GM18858 (cell line): ENCODE measurements at regions not wholly inside any gene's neighbourhood (a gene's known extent, or its start where the extent isn't known, plus 50 kb on each side); places are given as distances from the start of the nearest gene placed in this dataset.
A peak's percentile ranks its signal among the peaks of the same experiment; 100 is the strongest.
"Not testable (repeated sequence)": the region's sequence is repeated elsewhere in the genome, so short reads cannot be mapped to it uniquely, and the experiment has no call there.

Experiments
- ATAC-seq: cut with Tn5 transposase; IDR thresholded peaks from one replicate; pipeline ENCODE4 v1.9.1; 2021; ENCODE audit not compliant: unreplicated experiment

DNA sequence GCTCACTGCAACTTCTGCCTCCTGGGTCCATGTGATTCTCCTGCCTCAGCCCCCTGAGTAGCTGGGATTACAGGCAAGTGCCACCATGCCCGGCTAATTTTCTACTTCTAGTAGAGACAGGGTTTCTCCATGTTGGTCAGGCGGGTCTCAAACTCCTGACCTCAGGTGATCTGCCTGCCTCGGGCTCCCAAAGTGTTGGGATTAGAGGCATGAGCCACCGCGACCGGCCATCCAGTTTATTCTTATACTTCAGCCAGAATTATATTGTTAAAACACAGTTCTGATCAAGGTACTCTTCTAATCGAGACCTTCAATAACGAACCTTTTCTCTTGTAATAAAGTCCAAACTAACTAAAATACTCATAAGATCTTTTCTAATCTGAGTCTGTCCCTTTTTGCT, 119.6 kb upstream of the FAR2 start:
- ATAC-seq: not testable (repeated sequence)

DNA sequence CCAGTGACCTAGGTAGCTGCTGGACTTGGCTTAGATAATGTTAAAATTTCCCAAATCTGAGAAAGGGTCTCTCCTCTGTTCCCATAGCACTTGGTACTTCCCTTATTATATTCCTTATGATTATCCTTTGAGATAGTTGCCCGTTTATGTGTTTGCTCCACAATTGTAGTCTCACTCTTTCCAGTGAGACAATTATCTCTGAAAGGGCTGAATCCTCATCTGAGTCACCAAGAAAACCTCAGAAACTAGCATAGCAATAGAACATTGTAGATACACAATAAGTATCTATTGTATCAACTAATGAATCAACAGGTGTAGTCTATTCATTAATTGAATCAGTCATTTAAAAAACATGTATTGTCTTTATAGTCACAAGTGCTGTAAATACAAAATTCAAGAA, 119.1 kb upstream of the FAR2 start:
- no peak for ATAC-seq

DNA sequence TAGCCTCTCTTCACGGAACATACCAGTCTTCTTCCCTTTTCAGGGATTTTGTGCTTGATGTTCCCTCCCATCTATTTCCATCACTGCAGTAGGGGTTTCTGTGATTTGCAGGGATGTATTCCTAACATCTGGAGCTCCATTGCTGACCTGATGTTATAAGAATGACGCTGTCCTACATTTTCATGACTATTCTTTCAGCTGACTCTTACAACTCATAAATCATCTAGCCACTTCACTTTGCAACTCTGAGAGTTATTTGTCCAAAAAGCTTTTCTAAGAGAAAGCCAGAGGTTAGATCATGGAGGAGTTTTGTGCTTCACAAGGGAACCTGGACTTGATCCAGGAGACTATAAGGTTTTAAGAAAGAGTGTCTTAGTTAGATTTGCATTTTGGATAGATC, 116.6 kb upstream of the FAR2 start:
- no peak for ATAC-seq

DNA sequence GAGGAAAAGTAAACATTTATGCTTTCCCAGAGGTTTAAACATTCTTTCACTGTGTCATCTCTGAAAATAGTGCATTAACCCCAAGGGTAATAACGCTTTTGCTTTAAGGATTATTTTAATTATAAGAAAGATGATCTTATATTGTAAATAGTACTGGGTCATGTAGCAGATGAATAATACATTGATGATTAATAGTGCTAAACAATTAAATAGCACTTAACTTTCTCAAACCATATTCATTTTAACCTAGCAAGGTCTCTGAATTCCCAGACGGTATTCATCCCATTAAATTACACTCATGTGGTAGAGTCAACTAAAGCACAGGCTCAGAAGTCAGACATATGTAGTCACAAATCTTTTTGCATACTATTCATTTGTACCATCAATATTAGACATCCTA, 115.6 kb upstream of the FAR2 start:
- ATAC-seq: no peak

DNA sequence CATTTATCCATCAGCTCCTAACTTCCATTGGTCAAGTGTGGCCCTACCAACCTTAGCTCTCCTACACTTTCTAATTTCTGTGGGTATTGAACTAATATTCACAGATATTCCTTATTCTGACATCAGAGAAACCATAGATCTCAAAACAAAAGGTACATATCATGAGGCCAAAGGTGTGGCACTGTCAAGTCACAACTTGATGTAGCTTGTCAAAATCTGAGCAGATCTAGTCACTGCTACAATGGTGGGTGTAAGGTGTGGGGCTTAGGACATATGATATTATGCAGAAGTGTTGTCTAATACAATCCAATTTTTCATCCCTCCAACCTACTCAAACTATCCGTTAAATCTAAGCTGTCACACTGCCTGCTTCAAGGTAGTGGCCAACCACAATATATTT, 114.0 kb upstream of the FAR2 start:
- ATAC-seq: no peak

DNA sequence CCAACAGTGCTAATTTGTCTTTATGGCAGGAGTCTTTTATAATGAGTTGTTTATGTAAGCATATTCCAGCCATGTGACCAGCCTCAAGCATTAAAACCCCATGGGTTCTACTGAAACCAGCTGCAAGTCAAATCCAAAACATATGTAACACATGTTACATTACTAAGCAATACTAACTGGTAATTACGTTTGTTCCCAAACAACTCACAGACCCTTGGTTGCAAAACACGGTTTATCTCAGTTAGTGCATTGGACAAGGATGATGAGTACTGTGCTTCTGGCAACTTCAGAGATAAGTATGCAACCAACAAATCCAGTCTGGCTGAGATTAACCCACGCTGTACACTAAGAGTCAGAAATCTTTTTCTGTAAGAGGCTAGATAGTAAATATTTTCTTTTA, 110.1 kb upstream of the FAR2 start:
- ATAC-seq: no peak

DNA sequence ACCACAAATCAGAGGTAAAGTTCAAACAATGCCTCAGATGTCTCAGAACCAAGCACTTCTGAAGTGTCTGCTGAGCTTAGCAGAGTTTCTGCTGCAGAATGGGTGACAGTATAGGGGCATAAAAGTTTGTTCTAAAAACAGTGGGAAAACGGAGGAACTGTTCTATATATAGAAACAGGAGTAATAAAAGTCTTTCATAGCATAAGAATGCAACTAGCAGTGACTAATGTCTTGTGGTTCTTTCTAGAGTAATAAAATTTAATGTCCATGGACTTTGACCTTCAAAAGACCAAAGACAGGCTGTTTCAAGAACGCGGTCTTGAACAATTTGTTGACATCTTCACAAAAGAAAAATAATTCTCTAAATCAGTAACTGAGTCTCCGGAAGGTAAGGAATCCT, 107.5 kb upstream of the FAR2 start:
- ATAC-seq: no peak

DNA sequence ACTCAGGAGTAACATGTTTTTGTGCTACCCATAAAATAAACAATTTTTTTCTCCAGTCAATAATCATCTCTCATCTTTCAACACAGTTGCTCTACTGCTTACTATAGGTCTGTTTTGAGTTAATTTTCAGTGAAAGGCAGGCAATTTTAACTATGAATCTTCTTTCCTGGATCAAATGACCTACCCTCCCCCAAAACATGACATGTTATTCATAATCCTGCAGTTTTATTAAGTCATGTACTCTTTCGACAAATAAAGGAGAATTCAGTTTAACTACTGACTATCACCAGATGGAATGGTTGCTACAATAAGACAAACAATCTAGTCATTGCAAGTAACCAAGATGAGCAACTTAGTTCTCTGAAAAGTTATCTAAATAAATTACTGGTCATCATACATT, 106.0 kb upstream of the FAR2 start:
- no peak for ATAC-seq

DNA sequence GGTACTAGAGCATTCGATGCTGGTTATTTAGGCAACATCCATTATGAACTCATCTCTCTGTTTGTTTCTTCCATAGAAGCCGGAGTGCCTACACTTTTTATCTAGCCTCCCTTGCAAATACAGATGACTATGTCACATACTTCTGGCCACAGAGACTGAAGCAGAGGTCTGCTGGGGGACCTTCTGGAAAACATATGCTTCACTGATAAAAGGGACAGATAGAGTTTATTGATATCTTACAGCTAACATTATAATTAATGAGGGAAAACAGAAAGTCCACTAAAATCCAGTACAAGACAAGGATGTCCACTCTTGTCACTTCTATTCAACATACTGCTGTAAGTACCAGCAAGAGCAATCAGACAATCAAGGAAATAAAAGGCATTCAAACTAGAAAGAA, 104.3 kb upstream of the FAR2 start:
- ATAC-seq: no peak

DNA sequence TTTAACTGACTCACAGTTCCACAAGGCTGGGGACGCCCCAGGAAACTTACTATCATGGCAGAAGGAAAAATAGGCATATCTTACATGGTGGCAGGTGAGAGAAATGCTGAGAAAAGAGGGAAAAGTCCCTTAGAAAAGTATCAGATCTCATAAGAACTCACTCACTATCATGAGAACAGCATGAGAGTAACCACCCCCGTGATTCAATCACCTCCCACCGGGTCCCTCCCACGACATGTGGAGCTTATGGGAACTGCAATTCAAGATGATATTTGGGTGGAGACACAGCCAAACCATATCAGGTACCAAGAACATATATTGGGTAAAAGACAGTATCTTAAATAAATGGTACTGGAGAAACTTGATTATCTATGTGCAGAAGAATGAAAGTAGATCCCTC, 100.3 kb upstream of the FAR2 start:
- no peak for ATAC-seq

DNA sequence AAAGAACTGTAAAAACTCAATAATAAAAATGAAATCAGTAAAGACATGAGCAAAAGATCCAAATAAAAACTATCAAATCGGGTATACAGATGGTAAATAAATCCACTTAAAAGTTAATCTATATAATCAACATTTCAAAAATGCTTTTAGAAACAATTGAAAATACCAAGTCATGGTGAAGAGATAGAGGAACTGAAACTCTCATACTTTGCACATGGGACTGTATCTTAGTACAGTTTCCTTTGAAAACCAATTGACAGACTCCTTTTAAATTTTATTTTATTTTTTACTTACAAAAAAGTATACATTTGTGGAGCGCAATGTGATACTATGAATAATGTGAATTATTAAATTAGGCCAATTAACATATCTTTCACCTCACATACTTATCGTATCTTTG, 98.6 kb upstream of the FAR2 start:
- ATAC-seq: peak; percentile 75

DNA sequence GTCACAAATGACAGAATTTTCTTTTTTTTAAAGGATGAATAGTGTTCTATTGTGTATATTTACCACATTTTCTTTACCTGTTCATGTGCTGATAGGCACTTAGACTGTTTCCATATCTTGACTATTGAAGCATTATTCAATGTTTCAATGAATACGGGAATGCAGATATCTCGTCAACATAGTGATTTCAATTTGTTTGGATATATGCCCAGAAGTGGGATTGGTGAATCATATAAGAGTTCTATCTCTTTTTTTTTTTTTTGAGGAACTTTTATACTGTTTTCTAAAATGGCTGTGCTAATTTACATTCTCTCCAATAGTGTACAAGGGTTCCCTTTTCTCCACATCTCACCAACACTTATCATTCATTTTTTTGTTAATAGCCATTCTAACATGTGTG, 97.9 kb upstream of the FAR2 start:
- no peak for ATAC-seq

DNA sequence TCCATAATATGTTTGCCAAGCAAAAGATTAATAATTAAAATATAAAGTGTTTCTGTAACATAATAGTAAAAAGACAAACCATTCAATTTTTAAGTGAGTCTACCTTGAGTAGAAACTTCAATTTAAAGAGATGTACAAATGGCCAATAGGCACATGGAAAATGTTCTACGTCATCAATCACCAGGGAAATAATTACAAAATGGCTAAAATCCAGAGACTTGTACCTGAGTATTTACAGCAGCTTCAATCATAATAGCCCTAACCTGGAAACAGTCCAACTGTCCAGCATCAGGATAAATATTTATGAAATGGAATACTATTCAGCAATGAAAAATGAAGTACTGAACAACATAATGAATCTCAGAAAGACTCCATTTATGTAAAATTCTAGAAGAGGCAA, 95.5 kb upstream of the FAR2 start:
- ATAC-seq: no peak

DNA sequence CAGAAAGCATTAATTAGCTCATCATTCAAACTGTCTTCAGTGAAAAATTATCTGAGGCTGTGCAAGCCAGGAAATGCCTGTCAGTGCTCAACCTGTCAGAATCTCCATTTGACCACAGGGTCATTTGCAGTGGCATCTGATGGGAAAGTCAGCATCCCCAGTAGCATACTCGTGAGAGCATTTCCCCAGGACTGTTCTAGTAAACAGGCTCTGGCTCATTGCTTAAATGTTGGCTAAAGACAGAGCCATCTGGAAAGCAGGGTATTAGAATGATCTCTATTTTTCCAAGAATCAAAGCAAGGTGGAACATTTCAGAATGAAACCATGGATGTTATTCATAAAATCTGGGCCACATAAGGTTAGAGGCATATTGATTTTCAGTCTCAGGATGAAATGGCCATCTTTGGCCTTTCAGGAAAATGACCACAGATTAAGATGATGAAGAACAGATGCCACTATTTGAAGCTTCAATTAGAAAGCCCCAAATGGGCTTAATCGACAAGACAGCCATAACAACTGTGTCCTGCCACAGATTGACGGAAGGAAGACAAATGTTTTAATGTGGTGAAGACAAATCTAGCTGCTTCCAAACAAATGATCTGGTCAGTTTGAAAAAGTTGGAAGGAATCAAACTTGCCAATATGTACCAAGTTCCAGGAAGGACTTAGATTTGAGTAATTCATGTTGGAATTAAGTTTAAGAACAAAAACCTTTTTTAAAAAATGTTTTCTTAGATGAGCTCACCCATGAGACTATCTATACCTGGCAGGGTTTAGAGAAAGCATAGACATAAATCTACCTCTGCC, 94.0 kb upstream of the FAR2 start:
- ATAC-seq: no peak

DNA sequence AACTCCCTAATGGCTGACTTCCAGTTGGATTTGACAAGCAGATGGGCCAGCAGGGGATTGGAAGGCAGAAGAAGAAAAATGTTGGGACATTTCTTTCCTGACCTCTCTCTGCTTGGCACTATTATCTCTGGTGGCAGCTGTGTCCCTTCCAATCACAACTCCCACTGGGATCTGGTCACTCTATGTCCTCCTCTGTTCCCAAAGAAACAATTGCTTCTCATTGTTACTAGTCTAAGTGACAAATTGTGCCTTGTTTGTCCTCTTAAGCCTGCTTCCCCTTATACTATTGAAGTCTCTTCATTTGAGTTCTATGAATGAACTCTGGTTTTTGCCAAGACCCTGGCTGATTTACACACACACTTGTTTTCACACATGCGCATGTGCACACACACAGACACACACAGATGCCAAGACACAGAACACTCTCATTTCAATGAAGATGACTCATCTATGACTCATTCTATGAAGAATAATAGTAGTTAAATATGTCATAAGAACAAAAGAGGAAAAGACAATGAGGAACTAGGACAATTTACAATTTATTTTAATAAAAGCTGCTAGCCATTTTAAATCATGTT, 83.0 kb upstream of the FAR2 start:
- peak; percentile 93 for ATAC-seq

DNA sequence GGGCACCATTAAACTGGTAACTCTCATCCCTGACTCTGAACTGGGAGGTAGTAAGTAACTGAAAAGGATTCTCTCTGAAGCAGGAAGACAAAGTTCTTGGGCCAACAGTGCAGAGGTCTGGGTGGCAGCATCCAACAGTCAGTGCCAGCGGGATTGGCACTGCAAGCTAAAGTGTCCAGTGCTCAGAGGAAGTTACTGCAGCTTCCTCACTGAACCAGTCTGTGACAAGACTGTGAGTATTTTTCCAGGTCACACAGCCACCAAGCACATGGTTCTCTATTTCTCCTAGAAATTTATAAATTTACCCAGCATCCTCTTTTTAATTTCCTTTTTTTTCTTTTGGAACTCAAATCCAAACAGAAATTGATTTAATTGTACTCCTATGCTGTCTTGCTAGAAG, 81.6 kb upstream of the FAR2 start:
- ATAC-seq: no peak

DNA sequence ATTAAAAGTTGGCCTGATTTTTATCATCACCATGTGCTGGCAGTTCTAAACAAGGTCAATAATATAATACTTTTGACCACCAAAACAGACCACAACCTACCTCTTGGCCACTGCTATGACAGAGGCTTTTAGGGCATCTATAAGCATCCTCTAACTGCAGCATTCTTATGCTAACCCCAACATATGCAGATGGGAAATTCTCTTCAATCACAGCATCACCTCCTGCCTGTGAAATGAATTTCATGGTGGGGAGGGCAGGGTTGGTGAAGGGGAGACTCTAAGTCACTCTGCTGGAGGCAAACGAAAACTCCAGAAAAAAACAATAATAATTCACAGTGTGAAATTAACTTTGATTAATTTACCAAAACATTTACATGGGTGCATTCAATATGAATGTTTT, 78.8 kb upstream of the FAR2 start:
- no peak for ATAC-seq

DNA sequence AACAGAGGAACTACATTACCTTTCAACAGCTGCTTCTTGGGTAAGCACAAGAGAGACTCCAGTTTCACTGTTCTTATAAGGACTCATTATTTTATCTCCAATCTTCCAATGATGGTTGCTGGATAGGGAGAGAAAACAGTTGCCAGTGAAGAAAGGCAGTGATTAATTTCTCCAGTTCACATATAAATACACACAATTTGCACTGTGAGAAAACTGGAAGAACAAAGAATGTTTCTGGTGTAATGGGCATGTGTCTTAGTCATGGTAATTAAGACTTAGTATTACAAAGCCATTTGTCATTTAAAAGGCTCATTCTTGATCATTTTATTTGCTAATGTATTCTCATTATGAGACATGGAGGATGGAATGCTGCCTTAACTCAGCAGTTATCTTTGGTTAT, 78.0 kb upstream of the FAR2 start:
- ATAC-seq: no peak

DNA sequence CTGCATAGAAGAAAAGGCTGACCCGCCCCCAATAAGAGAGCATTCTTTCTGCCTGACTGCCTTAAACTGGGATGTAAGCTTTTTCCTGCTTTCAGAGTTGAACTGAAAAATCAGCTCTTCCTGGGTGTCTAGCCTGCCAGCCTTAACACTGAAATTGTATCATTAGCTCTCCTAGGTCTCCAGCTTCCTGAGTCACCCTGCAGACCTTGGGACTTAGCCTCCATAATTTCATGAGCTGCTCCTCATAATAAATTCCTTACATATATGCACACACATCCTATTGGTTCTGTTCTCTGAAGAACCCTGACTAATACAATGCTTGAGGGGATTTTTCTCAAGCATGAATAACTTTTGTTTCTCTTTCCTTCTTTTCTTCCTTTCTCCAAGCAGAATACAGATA, 76.4 kb upstream of the FAR2 start:
- ATAC-seq: no peak

DNA sequence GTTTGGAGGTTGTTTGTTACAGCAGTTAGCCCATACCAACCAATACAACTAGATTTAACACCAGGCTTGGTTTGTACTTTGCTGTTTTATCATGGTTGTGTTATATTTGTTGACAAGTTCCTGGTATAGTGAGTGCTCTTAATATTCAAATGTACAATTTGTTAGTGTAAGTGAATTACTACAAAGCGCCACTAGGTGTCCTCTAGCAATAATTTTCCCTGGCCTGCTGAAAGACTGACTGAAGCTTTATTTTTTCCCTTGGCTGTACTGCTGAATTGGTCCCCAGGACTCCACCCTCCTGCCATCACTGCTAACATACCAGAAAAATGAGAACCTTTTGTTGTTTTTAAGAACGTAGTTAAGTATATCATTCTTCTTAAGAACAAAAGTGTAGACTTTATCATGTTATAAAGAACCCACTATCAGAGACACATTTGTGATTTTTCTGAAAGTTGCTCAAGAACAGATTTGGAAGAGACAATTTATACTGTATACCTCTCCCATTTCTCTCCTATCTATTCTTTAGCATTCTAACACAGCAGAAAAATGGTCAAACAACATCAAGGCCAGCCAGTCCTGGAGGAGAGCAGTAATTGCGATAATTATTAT, 75.3 kb upstream of the FAR2 start:
- peak; percentile 83 for ATAC-seq

DNA sequence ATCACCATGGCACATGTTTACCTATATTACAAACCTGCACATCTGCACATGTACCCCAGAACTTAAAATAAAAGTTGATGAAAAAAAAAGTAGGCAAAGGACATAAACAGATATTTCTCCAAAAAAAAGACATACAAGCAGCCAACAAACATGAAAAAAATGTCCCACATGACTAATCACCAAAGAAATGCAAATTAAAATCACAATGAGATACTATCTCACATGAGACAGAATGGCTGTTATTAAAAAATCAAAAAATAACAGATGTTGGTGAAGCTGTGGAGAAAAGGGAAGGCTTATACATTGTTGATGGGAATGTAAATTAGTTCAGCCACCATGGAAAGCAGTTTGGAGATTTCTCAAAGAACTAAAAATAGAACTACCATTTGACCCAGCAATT, 68.0 kb upstream of the FAR2 start:
- ATAC-seq: no peak

DNA sequence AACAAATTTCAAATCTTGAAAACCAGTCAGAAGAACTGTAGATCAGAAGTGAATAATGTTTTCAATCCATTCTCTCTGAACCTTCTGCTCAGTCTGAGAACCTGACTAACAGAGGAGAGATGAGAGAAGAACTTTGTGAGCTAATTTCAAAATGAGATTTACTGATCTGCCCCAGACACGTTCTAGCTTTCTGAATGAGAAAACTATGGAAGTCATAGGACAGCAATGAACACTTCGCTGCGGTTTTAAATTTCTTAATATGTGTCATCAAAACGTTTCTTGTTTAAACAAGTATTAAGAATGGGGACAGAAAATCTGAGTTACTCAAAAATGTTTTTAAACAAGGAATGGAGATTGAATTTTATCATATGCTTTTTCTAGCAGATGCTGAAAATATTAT, 66.6 kb upstream of the FAR2 start:
- no peak for ATAC-seq
